ENCODE measurements at regions not wholly inside any gene's neighbourhood (a gene's known extent, or its start where the extent isn't known, plus 50 kb on each side); places are given as distances from the start of the nearest gene placed in this dataset.

DNA sequence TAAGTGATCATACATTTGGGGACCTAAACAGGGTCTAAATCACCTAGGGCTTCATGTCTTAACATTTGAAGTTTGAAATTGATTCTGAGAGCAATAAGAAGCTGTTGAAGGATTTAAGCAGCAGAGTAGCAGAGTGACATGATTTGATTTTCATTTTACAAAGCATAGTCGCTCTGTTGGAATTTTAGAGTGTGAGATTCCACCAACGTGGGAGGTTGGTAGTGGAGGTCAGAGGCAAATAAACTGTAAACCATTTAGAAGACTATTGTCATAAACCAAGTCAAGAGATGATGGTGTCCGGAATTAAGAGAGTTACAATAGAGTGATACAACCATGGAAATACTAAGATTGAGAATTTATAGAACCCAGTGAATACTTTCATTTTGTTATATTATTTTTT lies 52.7 kb upstream of the ZDHHC17 start:
- in situ Hi-C loops (cut with HindIII; ENCODE audit: low pct_unique_long_range_greater_than_20kb, low sequenced_read_pairs) (no loop called here), intact Hi-C loops (cut with micrococcal nuclease; ENCODE audit: unreplicated experiment) (no loop called here)
- no peaks in the 10 kb centered on the region; the same call in 1 of the 2 replicates for H3K27me3 ChIP-seq (ENCODE audit: control insufficient read depth, insufficient read depth, low read length)
- no peaks in the 10 kb centered on the region for H3K9me3 ChIP-seq (ENCODE audit: control insufficient read depth, insufficient read depth, low read depth, low read length)
- ChIA-PET CTCF (no interaction called here), POLR2A (no interaction called here)
- BruUV-seq (replicated peaks): no TSS peak
- no peak overlapping the region for H3K4me3 ChIP-seq (ENCODE audit: low read depth in 2 of 2, low read length in 2 of 2)
- no peaks in the 10 kb centered on the region for H3K36me3 ChIP-seq (ENCODE audit: control insufficient read depth, insufficient read depth, low read length)
- H3K4me1 ChIP-seq (ENCODE audit: control insufficient read depth, insufficient read depth, low read length): no peaks in the 10 kb centered on the region
- no peak overlapping the region for H3K27ac ChIP-seq (ENCODE audit: low read length)
- DNase-seq (ENCODE audit: low read depth, low spot score) (no peak), ATAC-seq (no peak)
- TF ChIP-seq REST (IDR thresholded peaks at IDR 0.05; ENCODE audit: insufficient read depth in 1 of 2, low read depth in 2 of 2, low read length in 1 of 2) (no peak), SIN3A (IDR thresholded peaks at IDR 0.05; ENCODE audit: borderline replicate concordance, insufficient read depth, low read depth, low read length) (no peak), POLR2AphosphoS5 (IDR thresholded peaks at IDR 0.05; ENCODE audit: low read depth, low read length) (no peak), CTCF (IDR thresholded peaks at IDR 0.05) (no peak), TCF7L2 (IDR thresholded peaks at IDR 0.05; ENCODE audit: low read depth, low read length) (no peak)

DNA sequence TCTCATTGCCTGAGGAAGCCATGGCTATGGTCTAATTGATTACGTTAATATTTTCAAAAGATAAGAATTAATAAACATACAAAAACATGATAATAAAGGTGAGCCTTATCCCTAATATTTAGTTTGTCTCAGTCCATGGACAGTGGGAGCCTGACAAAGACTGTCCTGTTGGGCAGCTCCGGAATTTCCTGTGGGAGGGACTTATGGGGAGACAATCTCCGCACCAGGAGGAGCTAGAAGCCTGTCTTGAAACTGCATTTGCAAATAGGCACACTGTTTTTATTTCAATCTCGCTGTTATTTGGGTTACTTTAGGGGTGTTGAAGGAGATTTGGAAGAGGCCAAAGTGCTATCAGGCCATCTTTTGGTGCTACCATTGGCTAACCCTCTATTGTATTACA lies 50.8 kb upstream of the ZDHHC17 start:
- TF ChIP-seq POLR2AphosphoS5 (IDR thresholded peaks at IDR 0.05; ENCODE audit: low read depth, low read length) (no peak), CTCF (IDR thresholded peaks at IDR 0.05) (no peak), SIN3A (IDR thresholded peaks at IDR 0.05; ENCODE audit: borderline replicate concordance, insufficient read depth, low read depth, low read length) (no peak), TCF7L2 (IDR thresholded peaks at IDR 0.05; ENCODE audit: low read depth, low read length) (no peak), REST (IDR thresholded peaks at IDR 0.05; ENCODE audit: insufficient read depth in 1 of 2, low read depth in 2 of 2, low read length in 1 of 2) (no peak)
- in situ Hi-C loops (cut with HindIII; ENCODE audit: low pct_unique_long_range_greater_than_20kb, low sequenced_read_pairs): no loop called here
- intact Hi-C loops (cut with micrococcal nuclease; ENCODE audit: unreplicated experiment): no loop called here
- ATAC-seq (no peak), DNase-seq (ENCODE audit: low read depth, low spot score) (no peak)
- H3K27me3 ChIP-seq (ENCODE audit: control insufficient read depth, insufficient read depth, low read length): no peaks in the 10 kb centered on the region; the same call in 1 of the 2 replicates
- H3K4me1 ChIP-seq (ENCODE audit: control insufficient read depth, insufficient read depth, low read length): no peaks in the 10 kb centered on the region
- H3K36me3 ChIP-seq (ENCODE audit: control insufficient read depth, insufficient read depth, low read length): no peaks in the 10 kb centered on the region
- no peaks in the 10 kb centered on the region for H3K9me3 ChIP-seq (ENCODE audit: control insufficient read depth, insufficient read depth, low read depth, low read length)
- ChIA-PET CTCF (no interaction called here), POLR2A (no interaction called here)
- H3K27ac ChIP-seq (ENCODE audit: low read length): no peak overlapping the region
- no peak overlapping the region for H3K4me3 ChIP-seq (ENCODE audit: low read depth in 2 of 2, low read length in 2 of 2)
- no TSS peak for BruUV-seq (replicated peaks)
